ENCODE measurements at regions not wholly inside any gene's neighbourhood (a gene's known extent, or its start where the extent isn't known, plus 50 kb on each side); places are given as distances from the start of the nearest gene placed in this dataset.

GRCh38 chr18:25866331-25866730 is 224.1 kb downstream of the SS18 start:
- no peak for DNase-seq

DNA sequence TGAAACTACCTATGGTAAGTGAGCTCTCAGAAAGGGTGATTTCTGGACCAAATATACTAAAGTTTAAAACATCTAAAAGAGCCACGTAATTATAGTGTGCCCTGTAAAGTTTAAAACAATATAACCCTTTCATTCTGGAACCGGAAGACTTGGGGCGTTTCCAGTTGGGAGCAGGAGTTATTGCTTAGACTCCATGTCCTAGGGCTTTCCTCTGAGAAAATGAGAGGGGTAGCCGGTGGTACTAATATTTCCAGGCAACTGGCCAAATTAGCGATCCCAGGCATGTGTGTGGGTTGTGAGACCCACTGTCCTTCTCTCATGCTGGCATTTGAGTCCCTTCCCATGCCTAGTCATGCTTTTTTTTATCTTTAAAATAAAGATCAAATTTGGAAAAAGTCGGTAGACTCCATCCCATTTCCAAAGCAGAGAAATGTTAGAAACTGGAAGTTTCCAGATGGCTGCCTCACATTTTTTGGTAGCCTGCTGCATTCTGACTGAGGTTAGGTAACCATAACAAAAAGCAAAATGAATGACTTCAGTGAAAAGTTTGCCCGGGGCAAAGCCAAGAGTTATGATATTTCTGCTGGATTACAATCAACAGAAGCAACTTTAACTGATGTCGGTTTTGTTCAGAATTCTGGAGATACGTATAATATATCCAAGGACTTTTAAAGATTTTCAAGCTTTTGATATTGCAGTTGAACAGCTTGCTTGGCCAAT is 227.4 kb downstream of the SS18 start:
- DNase-seq, result no peak

DNA sequence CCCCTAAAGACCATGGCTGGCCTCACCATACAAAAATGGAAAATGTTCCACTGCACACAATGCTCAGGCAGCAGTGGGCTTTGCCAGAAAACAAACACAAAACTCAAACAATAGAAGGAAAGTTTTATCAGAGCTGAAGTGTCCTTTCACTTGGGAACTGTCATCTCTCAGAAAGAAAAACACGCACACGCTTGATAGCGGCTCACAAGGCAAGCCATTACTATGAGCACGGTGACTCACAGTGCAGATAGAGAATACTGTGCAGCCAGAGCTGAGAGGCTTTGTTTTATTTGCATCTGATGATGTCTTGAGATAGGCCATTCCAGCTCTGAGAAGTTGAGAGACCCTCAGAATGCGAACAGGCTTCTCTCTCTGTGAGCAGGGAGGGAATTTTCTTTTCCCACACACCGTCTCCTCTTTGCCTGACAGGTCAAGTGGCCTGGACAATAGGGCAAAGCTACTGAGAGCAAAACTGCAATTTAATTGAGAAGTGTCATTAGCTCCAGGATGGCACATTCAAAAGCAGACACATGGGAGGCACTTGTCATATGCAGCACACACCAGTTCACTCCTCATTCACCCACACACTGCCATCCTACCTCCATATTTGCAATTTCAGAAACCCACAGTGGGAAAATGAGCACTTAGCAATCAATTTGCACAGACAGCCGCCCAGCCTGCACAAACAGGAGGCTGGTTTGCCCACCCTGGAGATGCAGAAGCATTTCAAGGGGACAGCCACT is 236.6 kb downstream of the SS18 start:
- no peak for DNase-seq

- no peak for DNase-seq
These were observed 246.6 kb downstream of the SS18 start for GRCh38 chr18:25843791-25844190.

GRCh38 chr18:25842665-25843064 is 247.7 kb downstream of the SS18 start:
- no peak for DNase-seq

- DNase-seq, result no peak
These were observed 256.4 kb downstream of the SS18 start for GRCh38 chr18:25834061-25834460.

GRCh38 chr18:25832001-25832604 is 258.3 kb downstream of the SS18 start:
- no peak for DNase-seq

DNA sequence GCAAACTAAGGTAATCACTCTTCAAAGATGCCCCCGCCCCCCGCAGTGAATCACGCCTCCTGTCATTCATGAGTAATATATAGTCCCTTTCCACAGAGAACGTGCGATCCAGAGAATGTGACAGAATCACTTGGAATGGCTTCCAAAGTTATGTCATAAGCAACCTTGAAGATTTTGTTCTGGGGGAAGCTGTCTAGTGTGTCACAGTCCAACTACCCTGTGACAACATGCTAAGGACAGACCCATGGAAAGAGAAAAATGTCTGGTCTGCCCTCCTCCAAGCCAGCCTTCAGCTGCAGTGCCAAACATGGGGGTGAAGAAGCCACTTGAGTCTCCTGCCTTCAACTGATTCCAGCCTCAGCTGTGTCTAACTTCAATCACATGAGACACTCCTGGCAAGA is 259.1 kb downstream of the SS18 start:
- no peak for DNase-seq

DNA sequence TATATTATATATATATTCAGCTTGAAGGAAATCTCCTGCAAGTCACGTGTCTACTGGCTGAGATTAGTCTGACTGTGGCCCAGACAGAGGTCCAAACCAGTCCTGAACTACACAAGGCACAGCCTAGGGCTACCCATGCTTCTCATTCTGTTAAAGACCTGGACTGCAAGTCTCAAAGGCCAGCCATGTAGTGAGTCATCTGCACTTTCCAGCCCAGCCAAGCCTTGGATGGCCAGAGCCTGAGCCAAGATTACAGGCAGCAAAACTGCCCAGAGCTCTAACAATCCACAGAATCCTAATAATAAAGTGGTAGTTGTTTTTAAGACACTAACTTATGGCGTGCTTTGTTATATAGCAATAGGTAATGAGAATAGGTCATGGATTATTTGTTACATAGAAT is 259.6 kb downstream of the SS18 start:
- no peak for DNase-seq

DNA sequence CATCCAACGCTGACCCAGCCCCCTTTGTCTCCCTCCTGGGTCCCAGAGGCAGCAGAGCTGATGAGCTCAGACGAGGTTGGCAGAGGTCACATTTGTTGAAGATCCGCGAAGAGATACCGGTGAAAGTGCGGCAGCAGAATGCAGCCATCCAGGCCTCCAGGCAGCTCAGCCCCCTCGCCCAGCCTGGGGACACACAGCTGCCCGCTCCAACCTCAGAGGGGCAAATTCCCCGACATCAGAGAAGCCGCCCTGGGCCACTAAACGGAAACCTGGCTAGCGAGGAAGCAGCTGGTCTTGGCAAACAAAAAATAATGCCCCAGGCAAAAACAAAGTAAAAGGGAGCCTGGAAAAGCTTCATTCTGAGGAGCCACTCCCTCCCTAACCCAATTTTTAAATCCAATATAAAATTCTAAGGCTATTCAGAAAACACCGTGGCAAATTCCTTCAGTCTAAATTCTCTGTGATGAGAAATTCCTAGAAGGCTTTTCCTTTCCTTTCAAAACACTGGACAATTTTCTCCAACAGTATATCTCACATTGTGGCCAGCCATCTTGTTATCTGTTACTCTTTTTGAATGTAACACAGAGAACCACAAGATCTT is 262.4 kb downstream of the SS18 start:
- DNase-seq, result no peak

GRCh38 chr18:25827228-25827627 is 263.2 kb downstream of the SS18 start:
- DNase-seq, result no peak

- no peak for DNase-seq
These were observed 263.6 kb downstream of the SS18 start for GRCh38 chr18:25826823-25827222.

- DNase-seq, result no peak
These were observed 264.2 kb downstream of the SS18 start for GRCh38 chr18:25825979-25826776.

DNA sequence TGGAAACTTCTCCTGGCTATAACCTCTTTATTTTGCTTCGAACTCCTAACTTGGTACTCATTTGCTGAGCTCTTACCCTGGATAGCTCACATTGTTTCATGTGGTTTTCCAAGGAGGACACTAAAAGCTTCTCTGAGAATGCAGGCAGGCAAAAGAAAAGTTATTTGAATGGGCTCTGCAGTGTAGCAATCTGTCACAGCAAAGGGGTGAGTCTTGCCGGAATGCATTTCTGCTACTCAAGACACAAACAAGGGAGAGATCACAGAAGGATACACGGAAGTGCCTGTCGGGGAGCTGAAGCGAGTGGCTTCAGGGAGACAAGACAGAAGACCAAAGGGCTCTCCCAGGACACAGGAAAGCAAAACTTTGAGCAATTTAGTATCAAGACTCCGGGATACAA is 265.4 kb downstream of the SS18 start:
- DNase-seq, result no peak

DNA sequence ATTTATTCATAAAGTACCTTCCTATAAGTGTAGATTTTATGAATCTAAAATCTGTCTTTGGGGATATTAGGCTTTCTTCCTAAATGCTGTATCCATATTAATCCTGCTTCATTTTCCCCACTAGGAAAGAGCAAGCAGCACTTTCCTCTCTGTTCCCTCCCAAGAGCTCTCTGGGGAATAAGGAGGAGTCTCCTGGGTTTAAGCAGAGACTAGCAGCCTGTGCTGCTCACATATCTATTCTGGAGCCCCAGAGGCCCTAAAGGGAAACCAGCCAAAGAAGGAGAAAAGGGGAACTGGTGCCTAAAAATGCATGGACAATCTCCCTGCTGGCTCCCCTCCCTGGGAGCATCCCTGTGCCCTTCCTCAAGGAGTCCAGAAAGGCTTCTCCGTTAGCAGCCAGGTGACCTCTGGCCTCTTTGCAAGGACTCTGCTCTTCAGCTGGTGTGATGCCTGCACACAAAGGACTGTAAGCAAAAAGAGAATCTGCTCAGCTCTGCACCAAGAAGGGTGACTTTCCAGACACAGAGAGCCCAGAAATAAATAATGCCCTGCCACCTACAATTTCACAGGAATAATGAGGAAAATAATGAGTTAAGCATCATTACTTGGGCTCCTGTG is 270.6 kb downstream of the SS18 start:
- DNase-seq, result no peak

DNA sequence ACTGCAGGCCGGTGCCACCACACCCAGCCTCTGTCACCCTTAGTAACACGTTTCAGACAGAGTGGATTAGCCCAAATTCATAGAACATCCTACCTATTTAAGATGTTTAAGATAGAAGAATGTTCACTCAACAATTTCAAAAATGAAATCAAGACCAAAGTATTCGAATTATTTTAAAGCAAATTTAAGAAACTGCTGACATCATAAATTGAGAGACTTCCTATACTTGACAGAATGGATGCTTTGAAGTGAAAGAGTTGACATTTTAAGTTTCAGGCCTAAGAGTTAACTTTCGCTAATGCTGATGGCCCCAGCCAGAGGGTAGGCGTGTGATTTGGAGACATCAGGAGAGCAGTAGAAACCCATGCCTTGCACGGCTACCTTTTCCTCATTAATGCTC is 271.9 kb downstream of the SS18 start:
- no peak for DNase-seq

GRCh38 chr18:25817546-25818237 is 272.7 kb downstream of the SS18 start:
- no peak for DNase-seq

GRCh38 chr18:25815659-25816058 is 274.8 kb downstream of the SS18 start:
- DNase-seq, result no peak

DNA sequence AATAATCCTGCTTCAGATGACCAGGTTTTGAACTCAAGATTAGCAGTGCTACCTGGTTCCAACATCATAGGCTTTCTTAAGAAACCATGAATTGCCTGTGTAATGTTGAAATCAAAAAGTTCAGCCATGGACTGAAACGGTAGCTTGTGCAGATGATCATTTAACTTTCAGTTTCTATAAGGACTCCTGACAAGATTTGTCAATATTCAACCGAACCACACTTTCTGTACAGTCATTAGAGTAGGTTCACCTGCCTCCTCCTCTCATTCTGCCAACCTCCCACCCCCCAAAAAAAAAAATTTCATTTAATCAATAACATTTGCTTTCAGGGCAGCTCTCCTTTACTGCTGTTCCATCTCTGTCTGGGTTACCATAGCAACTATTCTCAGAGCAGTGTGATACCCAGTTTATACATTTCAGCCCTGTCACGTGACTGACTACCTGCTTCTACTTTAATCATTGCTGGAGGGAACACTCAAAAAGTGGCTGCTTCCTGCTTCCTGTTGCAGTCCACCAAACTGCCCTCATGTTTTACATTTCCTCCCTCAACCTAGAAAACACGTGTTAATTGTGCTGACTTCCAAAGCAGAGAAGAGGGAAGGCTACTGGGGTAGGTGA is 275.5 kb downstream of the SS18 start:
- no peak for DNase-seq

- no peak for DNase-seq
These were observed 277.3 kb downstream of the SS18 start for GRCh38 chr18:25813110-25813509.

- no peak for DNase-seq
These were observed 279.7 kb downstream of the SS18 start for GRCh38 chr18:25810736-25811135.

All from GOT3 (cell line).